Epithelial cell of proximal tubule (primary cell): ENCODE measurements at regions not wholly inside any gene's neighbourhood (a gene's known extent, or its start where the extent isn't known, plus 50 kb on each side); places are given as distances from the start of the nearest gene placed in this dataset.
"Not testable (repeated sequence)": the region's sequence is repeated elsewhere in the genome, so short reads cannot be mapped to it uniquely, and the experiment has no call there.

Experiments used
- DNase-seq: peaks from one replicate; pipeline ENCODE4 v3.0.0-alpha.2; 2011; ENCODE audit warnings: low read depth
- H3K4me3 ChIP-seq: 2 replicates; pipeline ENCODE4 v1.5.1; 2011; ENCODE audit warnings: low read depth, mild to moderate bottlenecking, low read length
- TF ChIP-seq, protein P1 (sequence below): conservative IDR thresholded peaks from 2 replicates; pipeline ENCODE4 v1.5.1; 2012; ENCODE audit warnings: low read depth, mild to moderate bottlenecking, low read length

DNA sequence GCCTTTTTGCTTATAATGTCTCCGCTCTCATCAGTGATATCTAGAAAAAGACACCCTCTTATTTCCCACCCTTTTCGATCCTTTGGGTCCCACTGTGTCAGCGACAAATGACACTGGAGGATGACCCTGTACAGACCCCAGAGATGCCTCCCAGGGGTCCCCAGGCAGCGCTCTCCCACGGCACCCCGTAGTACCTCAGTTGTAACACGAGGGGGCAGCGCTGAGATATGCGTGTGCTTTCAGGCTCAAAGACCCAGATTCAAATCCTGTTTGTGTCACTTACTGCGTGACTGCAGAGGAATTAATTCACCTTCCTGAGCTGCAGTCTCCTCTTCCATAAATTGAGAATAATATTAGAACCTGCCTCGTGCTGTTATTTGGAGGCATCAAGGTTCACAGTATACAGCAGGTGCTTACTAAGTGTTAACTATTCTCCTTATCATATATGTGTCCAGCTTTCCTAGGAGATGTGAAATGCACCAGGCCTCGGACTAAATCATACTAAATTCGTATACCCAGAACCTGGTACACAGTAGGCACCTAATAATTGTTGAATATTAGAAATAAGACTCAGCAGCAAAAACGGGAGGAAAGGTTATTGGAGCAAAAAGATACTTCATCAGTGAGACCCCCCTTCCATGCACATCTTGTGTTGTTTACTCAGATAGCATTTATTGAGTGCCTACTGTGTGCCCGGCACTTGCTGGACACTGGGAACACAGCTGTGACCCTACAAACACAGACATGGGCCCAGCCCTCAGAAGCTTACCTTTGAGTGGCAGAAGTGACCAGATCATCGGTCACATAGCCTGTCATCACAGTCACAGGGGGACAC is 99.9 kb downstream of the PHETA1 start:
- TF ChIP-seq, protein P1, sequence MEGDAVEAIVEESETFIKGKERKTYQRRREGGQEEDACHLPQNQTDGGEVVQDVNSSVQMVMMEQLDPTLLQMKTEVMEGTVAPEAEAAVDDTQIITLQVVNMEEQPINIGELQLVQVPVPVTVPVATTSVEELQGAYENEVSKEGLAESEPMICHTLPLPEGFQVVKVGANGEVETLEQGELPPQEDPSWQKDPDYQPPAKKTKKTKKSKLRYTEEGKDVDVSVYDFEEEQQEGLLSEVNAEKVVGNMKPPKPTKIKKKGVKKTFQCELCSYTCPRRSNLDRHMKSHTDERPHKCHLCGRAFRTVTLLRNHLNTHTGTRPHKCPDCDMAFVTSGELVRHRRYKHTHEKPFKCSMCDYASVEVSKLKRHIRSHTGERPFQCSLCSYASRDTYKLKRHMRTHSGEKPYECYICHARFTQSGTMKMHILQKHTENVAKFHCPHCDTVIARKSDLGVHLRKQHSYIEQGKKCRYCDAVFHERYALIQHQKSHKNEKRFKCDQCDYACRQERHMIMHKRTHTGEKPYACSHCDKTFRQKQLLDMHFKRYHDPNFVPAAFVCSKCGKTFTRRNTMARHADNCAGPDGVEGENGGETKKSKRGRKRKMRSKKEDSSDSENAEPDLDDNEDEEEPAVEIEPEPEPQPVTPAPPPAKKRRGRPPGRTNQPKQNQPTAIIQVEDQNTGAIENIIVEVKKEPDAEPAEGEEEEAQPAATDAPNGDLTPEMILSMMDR = peak; percentile 61
- no peak overlapping the region for H3K4me3 ChIP-seq
- no peak for DNase-seq

DNA sequence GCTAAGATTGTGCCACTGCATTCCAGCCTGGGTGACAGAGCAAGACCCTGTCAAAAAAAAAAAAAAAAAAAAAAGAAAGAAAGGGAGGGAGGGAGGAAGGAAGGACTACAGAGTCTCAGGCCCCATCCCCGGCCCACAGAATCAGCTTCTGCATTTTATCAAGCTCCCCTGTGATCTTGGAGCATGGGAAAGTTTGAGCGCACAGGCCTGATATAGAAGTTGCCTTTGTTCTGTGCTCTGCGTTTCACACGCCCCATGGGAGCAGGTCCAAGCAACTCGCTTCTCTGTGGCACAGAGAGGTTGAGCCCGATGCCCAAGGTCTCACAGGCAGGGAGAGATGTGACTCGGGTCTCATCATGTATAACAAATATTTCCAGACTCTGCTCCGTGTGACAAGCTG is 101.8 kb downstream of the PHETA1 start:
- TF ChIP-seq, protein P1 = no peak
- no peak for DNase-seq
- no peak overlapping the region for H3K4me3 ChIP-seq

DNA sequence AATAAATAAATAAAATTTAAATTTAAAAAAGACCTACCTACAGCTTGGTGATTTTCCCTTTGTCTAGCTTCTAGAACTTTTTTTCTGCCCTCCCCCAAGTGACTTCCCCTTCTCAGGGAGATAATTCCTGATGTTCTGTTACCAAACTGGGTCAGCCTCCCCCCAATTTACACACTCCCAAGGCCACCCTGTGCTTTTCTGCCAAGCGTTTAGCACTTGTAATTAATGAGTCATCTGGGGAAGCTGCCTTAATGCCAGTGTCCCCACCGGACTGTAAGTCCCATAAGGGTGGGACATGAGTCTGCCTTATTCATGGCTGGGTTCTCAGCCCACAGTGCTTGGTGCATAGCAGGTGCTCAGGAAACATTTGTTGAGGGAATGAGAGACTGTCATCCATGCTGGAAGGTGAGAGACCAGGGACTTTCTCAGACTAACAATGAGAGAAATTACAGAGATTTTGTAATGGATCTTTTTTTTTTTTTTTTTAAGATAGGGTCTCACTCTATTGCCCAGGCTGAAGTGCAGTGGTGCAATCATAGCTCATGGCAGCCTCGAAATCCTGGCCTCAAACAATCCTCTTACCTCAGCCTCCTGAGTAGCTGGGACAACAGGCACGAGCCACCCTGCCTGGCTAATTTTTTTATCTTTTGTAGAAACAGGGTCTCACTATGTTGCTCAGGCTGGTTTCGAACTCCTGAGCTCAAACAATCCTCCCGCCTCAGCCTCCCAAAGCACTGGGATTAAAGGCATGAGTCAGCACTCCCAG is 106.8 kb downstream of the PHETA1 start:
- H3K4me3 ChIP-seq = no peak overlapping the region
- TF ChIP-seq, protein P1 = no peak
- no peak for DNase-seq

DNA sequence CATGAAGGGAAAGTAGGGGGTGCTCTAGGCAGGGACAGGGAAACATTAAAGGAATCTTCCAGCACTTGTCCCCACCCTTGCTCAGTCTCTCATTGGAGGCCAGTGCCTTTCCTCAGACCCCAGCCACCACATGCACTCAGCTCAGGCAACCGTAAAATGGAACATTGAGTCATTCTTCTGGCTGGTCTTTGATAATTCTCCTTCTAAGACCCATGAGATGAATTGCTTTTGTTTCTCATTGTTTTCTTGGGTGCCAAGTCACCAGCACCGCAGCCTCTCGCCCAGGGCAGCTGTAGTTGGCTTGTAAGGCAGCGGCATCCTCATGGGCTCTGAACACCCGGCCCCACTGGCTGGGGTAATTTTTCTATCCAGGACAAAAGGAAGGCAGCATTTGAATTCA is 108.2 kb downstream of the PHETA1 start:
- TF ChIP-seq, protein P1 = no peak
- no peak overlapping the region for H3K4me3 ChIP-seq
- DNase-seq = no peak

DNA sequence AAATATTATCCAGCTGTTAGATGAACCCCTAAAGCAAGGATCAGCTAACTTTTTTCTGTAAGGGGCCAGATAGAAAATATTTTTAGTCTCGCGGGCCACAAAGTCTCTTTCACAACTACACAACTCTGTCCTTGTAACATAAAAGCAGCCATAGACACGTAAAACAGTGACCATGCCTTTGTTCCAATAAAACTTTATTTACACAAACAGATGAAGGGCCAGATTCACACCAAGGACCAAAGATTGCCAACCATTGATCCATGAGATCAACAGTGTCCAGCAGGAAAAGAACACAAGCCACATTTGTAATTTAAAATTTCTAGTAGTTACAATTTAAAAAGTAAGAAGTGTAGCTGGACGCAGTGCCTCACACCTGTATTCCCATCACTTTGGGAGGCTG is 109.7 kb downstream of the PHETA1 start:
- TF ChIP-seq, protein P1 = no peak
- no peak overlapping the region for H3K4me3 ChIP-seq
- no peak for DNase-seq

DNA sequence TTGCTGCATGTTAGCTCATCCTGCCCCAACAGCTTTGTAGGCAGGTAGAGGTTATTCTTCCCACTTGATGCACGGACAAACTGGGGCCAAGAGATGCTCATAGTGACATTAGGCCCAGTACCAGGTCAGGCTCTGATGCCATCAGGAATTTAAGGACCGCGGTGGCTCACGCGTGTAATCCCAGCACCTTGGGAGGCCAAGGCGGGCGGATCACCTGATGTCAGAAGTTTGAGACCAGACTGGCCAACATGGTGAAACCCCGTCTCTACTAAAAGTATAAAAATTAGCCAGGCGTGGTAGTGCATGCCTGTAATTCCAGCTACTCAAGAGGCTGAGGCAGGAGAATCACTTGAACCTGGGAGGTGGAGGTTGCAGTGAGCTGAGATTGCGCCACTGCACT is 110.8 kb downstream of the PHETA1 start:
- H3K4me3 ChIP-seq, DNase-seq: not testable (repeated sequence)

DNA sequence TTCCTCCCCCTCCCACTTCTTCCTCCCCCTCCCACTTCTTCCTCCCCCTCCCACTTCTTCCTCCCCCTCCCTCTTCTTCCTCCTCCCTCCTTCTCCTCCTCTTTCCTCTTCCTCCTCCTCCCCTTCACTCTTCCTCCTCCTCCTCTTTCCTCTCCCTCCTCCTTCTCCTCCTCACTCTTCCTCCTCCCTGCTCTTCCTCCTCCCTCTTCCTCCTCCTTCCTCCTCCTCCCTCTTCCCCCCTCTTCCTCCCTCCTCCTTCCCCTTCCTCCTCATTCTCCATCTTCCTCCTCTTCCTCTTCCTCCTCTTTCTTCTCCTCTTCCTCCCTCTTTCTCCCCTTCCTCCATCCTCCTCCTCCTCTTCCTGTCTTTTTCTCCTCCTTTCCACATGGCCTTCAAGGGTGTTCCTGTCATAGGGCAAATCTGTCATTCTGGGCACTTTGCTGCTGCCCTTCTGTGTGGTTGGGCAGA is 111.4 kb downstream of the PHETA1 start:
- TF ChIP-seq, protein P1 = no peak
- no peak for DNase-seq
- H3K4me3 ChIP-seq = no peak overlapping the region
